ENCODE measurements at regions not wholly inside any gene's neighbourhood (a gene's known extent, or its start where the extent isn't known, plus 50 kb on each side); places are given as distances from the start of the nearest gene placed in this dataset.

- 77 to 80% (median 80%) methylated on average over 5 of the region's 5 CpGs for WGBS, 3 donors
- no peak for TF ChIP-seq POLR2A (IDR thresholded peaks at IDR 0.05)
- TF ChIP-seq EP300 (IDR thresholded peaks at IDR 0.05), result no peak
- no peak for TF ChIP-seq CTCF (IDR thresholded peaks at IDR 0.05)
- no peaks in the 10 kb centered on the region for H3K36me3 ChIP-seq
Observed at GRCh38 chr1:221633841-221634409, 108.0 kb downstream of the DUSP10 start.

GRCh38 chr1:221634606-221635005 lies 107.3 kb downstream of the DUSP10 start:
- Histone ChIP-seq H3K27ac (no peak overlapping the region), H3K4me1 (ENCODE audit: insufficient read depth) (peaks cover 3% of the 10 kb centered on the region), H3K36me3 (no peaks in the 10 kb centered on the region), H3K27me3 (no peaks in the 10 kb centered on the region), H3K4me3 (no peak overlapping the region), H3K9me3 (no peaks in the 10 kb centered on the region)
- WGBS, 3 donors, result 11 to 16% (median 12%) methylated on average over 2 of the region's 2 CpGs
- intact Hi-C loops (cut with DNase I), result no loop called here
- no peak for DNase-seq
- TF ChIP-seq EP300 (IDR thresholded peaks at IDR 0.05), result no peak
- TF ChIP-seq CTCF (IDR thresholded peaks at IDR 0.05), result no peak
- no peak for TF ChIP-seq POLR2A (IDR thresholded peaks at IDR 0.05)

More at GRCh38 chr1:221633841-221634409, 108.0 kb downstream of the DUSP10 start:
- no peaks in the 10 kb centered on the region for H3K27me3 ChIP-seq
- no peak overlapping the region for H3K27ac ChIP-seq
- intact Hi-C loops (cut with DNase I), result no loop called here
- peaks cover 3% of the 10 kb centered on the region for H3K4me1 ChIP-seq (ENCODE audit: insufficient read depth)
- H3K4me3 ChIP-seq, result no peak overlapping the region
- H3K9me3 ChIP-seq, result no peaks in the 10 kb centered on the region
- DNase-seq, result no peak

- TF ChIP-seq EP300 (IDR thresholded peaks at IDR 0.05) (no peak), CTCF (IDR thresholded peaks at IDR 0.05) (no peak), POLR2A (IDR thresholded peaks at IDR 0.05) (no peak)
- DNase-seq, result no peak
- Histone ChIP-seq H3K27me3 (no peaks in the 10 kb centered on the region), H3K27ac (no peak overlapping the region), H3K4me1 (ENCODE audit: insufficient read depth) (peaks cover 3% of the 10 kb centered on the region), H3K36me3 (no peaks in the 10 kb centered on the region), H3K4me3 (no peak overlapping the region), H3K9me3 (no peaks in the 10 kb centered on the region)
- 93 to 97% (median 94%) methylated on average over 2 of the region's 2 CpGs for WGBS, 3 donors
- intact Hi-C loops (cut with DNase I), result no loop called here
Observed at GRCh38 chr1:221635305-221635704, 106.6 kb downstream of the DUSP10 start.

GRCh38 chr1:221636096-221636495 lies 105.8 kb downstream of the DUSP10 start:
- WGBS, 3 donors, result 63 to 99% (median 94%) methylated on average over 3 of the region's 3 CpGs
- TF ChIP-seq POLR2A (IDR thresholded peaks at IDR 0.05) (no peak), CTCF (IDR thresholded peaks at IDR 0.05) (no peak), EP300 (IDR thresholded peaks at IDR 0.05) (no peak)
- no peaks in the 10 kb centered on the region for H3K36me3 ChIP-seq
- intact Hi-C loops (cut with DNase I), result no loop called here
- no peak for DNase-seq
- H3K9me3 ChIP-seq, result no peaks in the 10 kb centered on the region
- H3K4me3 ChIP-seq, result no peak overlapping the region
- H3K27ac ChIP-seq, result no peak overlapping the region
- no peaks in the 10 kb centered on the region for H3K27me3 ChIP-seq
- H3K4me1 ChIP-seq (ENCODE audit: insufficient read depth), result peaks cover 3% of the 10 kb centered on the region
